H1 (cell line): ENCODE measurements at regions not wholly inside any gene's neighbourhood (a gene's known extent, or its start where the extent isn't known, plus 50 kb on each side); places are given as distances from the start of the nearest gene placed in this dataset.

Experiments
- CTCF ChIA-PET: fragments of 300-600 bp; sonication (Branson Sonifier 250); formaldehyde crosslinking; loops from one replicate; lab custom pipeline; 2021; ENCODE audit not compliant: partially characterized antibody; lab: Charles Lee
- POLR2A ChIA-PET: fragments of 300-600 bp; sonication (Branson Sonifier 250); formaldehyde crosslinking; loops from one replicate; lab custom pipeline; 2021; ENCODE audit warnings: inconsistent platforms; ENCODE audit not compliant: partially characterized antibody; lab: Charles Lee
- DNase-seq, 2 experiments: peaks; one replicate each; pipeline versions ENCODE4 v3.0.0 to v3.0.0-alpha.2; 2010 to 2022; ENCODE audit warnings: low spot score in 2 of 2, low read depth in 1 of 2, mixed read lengths in 1 of 2
- FAIRE-seq: peaks from 2 replicates; lab custom pipeline; 2011; peaks lifted over from hg19 to GRCh38; lab: Jason Lieb, UNC
- H2AFZ ChIP-seq: 2 replicates; pipeline ENCODE4 v1.8.1; 2012; ENCODE audit warnings: low read length, inconsistent platforms
- H2AK5ac ChIP-seq: 2 replicates; pipeline ENCODE4 v1.6.1; 2013; ENCODE audit warnings: low read depth, low read length
- H2BK120ac ChIP-seq: replicated peaks from 2 replicates; pipeline ENCODE3; 2013; ENCODE audit warnings: low read depth, low read length, inconsistent platforms
- H2BK12ac ChIP-seq: 2 replicates; pipeline ENCODE4 v1.6.1; 2013; ENCODE audit warnings: low read depth, low read length
- H2BK15ac ChIP-seq: 2 replicates; pipeline ENCODE4 v1.6.1; 2013; ENCODE audit warnings: low read length
- H2BK20ac ChIP-seq: 2 replicates; pipeline ENCODE4 v1.6.1; 2013; ENCODE audit warnings: low read length
- H2BK5ac ChIP-seq: 2 replicates; pipeline ENCODE4 v1.6.1; 2013; ENCODE audit warnings: low read depth, low read length
- H3K14ac ChIP-seq: 2 replicates; pipeline ENCODE4 v1.6.1; 2013; ENCODE audit warnings: inconsistent platforms; ENCODE audit not compliant: insufficient read length
- H3K18ac ChIP-seq: 2 replicates; pipeline ENCODE4 v1.6.1; 2013; ENCODE audit warnings: low read length; ENCODE audit errors: extremely low read depth
- H3K23ac ChIP-seq: 2 replicates; pipeline ENCODE4 v1.6.1; 2013; ENCODE audit warnings: inconsistent platforms; ENCODE audit not compliant: insufficient read length
- H3K23me2 ChIP-seq: 2 replicates; pipeline ENCODE4 v1.6.1; 2013; ENCODE audit warnings: low read depth, low read length
- H3K27ac ChIP-seq: 2 replicates; pipeline ENCODE4 v1.6.1; 2011; ENCODE audit warnings: low read depth, low read length, inconsistent platforms
- H3K27me3 ChIP-seq, 4 experiments: replicated peaks in 1 of 4; 1 replicate in 1 of 4; 2 replicates in 3 of 4; pipeline versions ENCODE4 v1.6.1 to v1.8.1; 2011 to 2013; ENCODE audit warnings: low read length in 3 of 4, mild to moderate bottlenecking in 3 of 4, inconsistent platforms in 2 of 4, mixed read lengths in 2 of 4, moderate library complexity in 1 of 4; ENCODE audit not compliant: control insufficient read depth in 3 of 4, insufficient read depth in 3 of 4; ENCODE audit errors: extremely low read depth in 1 of 4
- H3K36me3 ChIP-seq, 4 experiments: 2 replicates each; pipeline versions ENCODE4 v1.6.1 to v1.8.1; 2011 to 2013; ENCODE audit warnings: mild to moderate bottlenecking in 4 of 4, low read length in 3 of 4, moderate library complexity in 2 of 4, control low read depth in 1 of 4, inconsistent platforms in 1 of 4; ENCODE audit not compliant: insufficient read depth in 4 of 4, control insufficient read depth in 2 of 4
- H3K4ac ChIP-seq: replicated peaks from 2 replicates; pipeline ENCODE3; 2013; ENCODE audit warnings: low read length, low read depth, mixed read lengths, inconsistent platforms; ENCODE audit not compliant: insufficient read length
- H3K4me1 ChIP-seq, 4 experiments: replicated peaks in 1 of 4; 1 replicate in 1 of 4; 2 replicates in 3 of 4; pipeline versions ENCODE4 v1.6.1 to v1.8.1; 2011 to 2013; ENCODE audit warnings: low read length in 3 of 4, inconsistent platforms in 2 of 4, mixed read lengths in 1 of 4; ENCODE audit not compliant: insufficient read depth in 4 of 4, control insufficient read depth in 3 of 4
- H3K4me2 ChIP-seq, 2 experiments: 2 replicates each; pipeline versions ENCODE4 v1.6.1 to v1.8.1; 2011 to 2013; ENCODE audit warnings: low read depth in 2 of 2, low read length in 2 of 2, control low read depth in 1 of 2, inconsistent platforms in 1 of 2, mild to moderate bottlenecking in 1 of 2; ENCODE audit not compliant: insufficient read depth in 1 of 2
- H3K4me3 ChIP-seq, 4 experiments: fragments of 200-600, 300-600 bp in 1 of 4; sonication (generic), shearing (Covaris generic), sonication (Bioruptor Twin) in 1 of 4; 2 replicates each; pipeline versions ENCODE4 v1.5.1 to v1.8.1; 2011 to 2016; ENCODE audit warnings: low read length in 4 of 4, low read depth in 3 of 4, control low read depth in 2 of 4, inconsistent platforms in 2 of 4, mild to moderate bottlenecking in 2 of 4, mixed read lengths in 1 of 4, moderate library complexity in 1 of 4; ENCODE audit not compliant: insufficient read depth in 2 of 4; ENCODE audit errors: extremely low read depth in 1 of 4
- H3K56ac ChIP-seq: replicated peaks from 2 replicates; pipeline ENCODE3; 2013; ENCODE audit warnings: low read depth, mild to moderate bottlenecking, mixed read lengths, low read length, inconsistent platforms; ENCODE audit not compliant: insufficient read length
- H3K79me1 ChIP-seq: 2 replicates; pipeline ENCODE4 v1.6.1; 2013; ENCODE audit warnings: low read depth, low read length, control low read depth
- H3K79me2 ChIP-seq, 2 experiments: 2 replicates each; pipeline versions ENCODE4 v1.6.1 to v1.8.1; 2012 to 2013; ENCODE audit warnings: low read length in 2 of 2, mild to moderate bottlenecking in 2 of 2, inconsistent platforms in 1 of 2; ENCODE audit not compliant: insufficient read depth in 2 of 2, control insufficient read depth in 1 of 2
- H3K9ac ChIP-seq, 4 experiments: replicated peaks in 1 of 4; 1 replicate in 1 of 4; 2 replicates in 3 of 4; pipeline versions ENCODE4 v1.6.1 to v1.8.1; 2011 to 2013; ENCODE audit warnings: low read depth in 3 of 4, low read length in 3 of 4, control low read depth in 2 of 4, mild to moderate bottlenecking in 2 of 4, moderate library complexity in 2 of 4, inconsistent platforms in 1 of 4; ENCODE audit errors: extremely low read depth in 1 of 4
- H3K9me3 ChIP-seq, 2 experiments: 2 replicates each; pipeline versions ENCODE4 v1.6.1 to v1.8.1; 2012 to 2013; ENCODE audit warnings: mild to moderate bottlenecking in 2 of 2, moderate library complexity in 2 of 2, control low read depth in 1 of 2, inconsistent platforms in 1 of 2, low read depth in 1 of 2, low read length in 1 of 2, mixed read lengths in 1 of 2; ENCODE audit not compliant: insufficient read depth in 2 of 2
- H4K20me1 ChIP-seq, 2 experiments: replicated peaks in 1 of 2; 2 replicates each; pipeline versions ENCODE3 to v1.8.1; 2011 to 2013; ENCODE audit warnings: inconsistent platforms in 2 of 2, low read length in 2 of 2, mild to moderate bottlenecking in 1 of 2; ENCODE audit not compliant: insufficient read depth in 2 of 2, control insufficient read depth in 1 of 2
- H4K5ac ChIP-seq: 2 replicates; pipeline ENCODE4 v1.6.1; 2013; ENCODE audit warnings: low read length, low read depth, mixed read lengths, inconsistent platforms; ENCODE audit not compliant: insufficient read length
- H4K8ac ChIP-seq: 2 replicates; pipeline ENCODE4 v1.8.0; 2013; ENCODE audit warnings: mild to moderate bottlenecking, moderate library complexity, low read length, inconsistent platforms; ENCODE audit not compliant: insufficient read depth; ENCODE audit errors: extremely low read depth
- H4K91ac ChIP-seq: replicated peaks from 2 replicates; pipeline ENCODE3; 2013; ENCODE audit warnings: low read length, mixed read lengths, inconsistent platforms; ENCODE audit not compliant: insufficient read length
- ATF2 ChIP-seq: IDR thresholded peaks from 2 replicates; pipeline ENCODE4 v1.6.1; 2012; ENCODE audit warnings: low read length, inconsistent platforms
- BACH1 ChIP-seq: IDR thresholded peaks from 2 replicates; pipeline ENCODE4 v1.6.1; 2012; ENCODE audit warnings: low read length, improper control_type of control experiment
- CHD2 ChIP-seq: IDR thresholded peaks from 2 replicates; pipeline ENCODE4 v1.6.1; 2012; ENCODE audit warnings: low read length, improper control_type of control experiment
- KDM1A ChIP-seq: fragments of 200-600, 300-600 bp; sonication (generic); IDR thresholded peaks from 2 replicates; pipeline ENCODE4 v1.7.1; 2016; ENCODE audit warnings: mild to moderate bottlenecking, low read length, borderline replicate concordance
- KDM4A ChIP-seq: IDR thresholded peaks from one replicate; pipeline ENCODE4 v1.7.1; 2012; ENCODE audit warnings: low read depth, mild to moderate bottlenecking, moderate library complexity, low read length, inconsistent platforms; ENCODE audit not compliant: severe bottlenecking
- POLR2AphosphoS5 ChIP-seq: IDR thresholded peaks from 2 replicates; pipeline ENCODE4 v1.6.1; 2011; ENCODE audit warnings: low read depth, low read length
- RXRA ChIP-seq: IDR thresholded peaks from 2 replicates; pipeline ENCODE4 v1.6.1; 2011; ENCODE audit warnings: low read depth, mild to moderate bottlenecking, low read length, moderate library complexity; ENCODE audit not compliant: insufficient read depth
- SIRT6 ChIP-seq: IDR thresholded peaks from one replicate; pipeline ENCODE4 v1.7.1; 2012; ENCODE audit warnings: low read length, inconsistent platforms
- SIX5 ChIP-seq: IDR thresholded peaks from 2 replicates; pipeline ENCODE4 v1.6.1; 2011; ENCODE audit warnings: mild to moderate bottlenecking, low read depth, low read length
- TCF12 ChIP-seq: IDR thresholded peaks from 2 replicates; pipeline ENCODE4 v1.6.1; 2011; ENCODE audit warnings: low read depth, mild to moderate bottlenecking, low read length
- USF2 ChIP-seq: IDR thresholded peaks from 2 replicates; pipeline ENCODE4 v1.6.1; 2011; ENCODE audit warnings: low read length, improper control_type of control experiment
- ZNF274 ChIP-seq: IDR thresholded peaks from 2 replicates; pipeline ENCODE4 v1.7.0; 2012; ENCODE audit warnings: low read length, borderline replicate concordance; ENCODE audit errors: extremely low read depth
- WGBS, 2 experiments: shearing (Covaris generic) in 1 of 2; methylation state at CpG; one replicate each; pipeline versions ENCODE4 v1.1.6 to v1.1.7; 2013 to 2015; ENCODE audit warnings: low lambda C conversion rate in 2 of 2, mixed read lengths in 2 of 2, inconsistent platforms in 1 of 2, low coverage in 1 of 2, missing lambda C conversion rate in 1 of 2; ENCODE audit not compliant: insufficient replicate concordance in 2 of 2, insufficient coverage in 1 of 2, insufficient read length in 1 of 2; ENCODE audit errors: extremely low coverage in 1 of 2, missing lambda C conversion rate in 1 of 2; 5-methylcytosine and 5-hydroxymethylcytosine counted together

GRCh38 chr18:78611201-78611800 lies 368.3 kb upstream of the SALL3 start:
- no peak overlapping the region for H3K14ac ChIP-seq
- CTCF ChIA-PET = no interaction called here
- TF ChIP-seq TCF12 = no peak
- no peak for TF ChIP-seq CHD2
- no peak for TF ChIP-seq KDM1A
- no peak for TF ChIP-seq ATF2
- TF ChIP-seq BACH1 = no peak
- TF ChIP-seq ZNF274 = no peak
- no peak for TF ChIP-seq USF2
- TF ChIP-seq SIRT6 = no peak
- TF ChIP-seq SIX5 = no peak
- no peak for TF ChIP-seq POLR2AphosphoS5
- TF ChIP-seq RXRA = no peak
- TF ChIP-seq KDM4A = no peak

More at GRCh38 chr18:78611201-78611800, 368.3 kb upstream of the SALL3 start:
- Histone ChIP-seq H2AFZ (no peak overlapping the region), H3K27ac (no peak overlapping the region), H3K27me3 (no peaks in the 10 kb centered on the region), H3K18ac (no peak overlapping the region), H3K23ac (no peak overlapping the region), H3K4me3 (no peak overlapping the region), H2BK20ac (no peak overlapping the region), H4K8ac (no peak overlapping the region), H3K9me3 (peaks cover 0 to 3% of the 10 kb centered on the region in 2 experiments; a peak in 1 of 4 replicates), H4K20me1 (peaks cover 0 to 5% of the 10 kb centered on the region in 2 experiments), H2AK5ac (no peak overlapping the region), H4K91ac (peak overlapping the region; percentile 9), H3K23me2 (peaks cover 6% of the 10 kb centered on the region; the same call in 1 of the 2 replicates), H3K36me3 (no peaks in the 10 kb centered on the region), H3K9ac (no peak overlapping the region), H3K4ac (no peak overlapping the region), H3K79me1 (no peaks in the 10 kb centered on the region), H2BK120ac (no peak overlapping the region), H2BK12ac (no peak overlapping the region), H3K79me2 (no peaks in the 10 kb centered on the region), H3K4me2 (no peak overlapping the region), H2BK5ac (no peak overlapping the region), H4K5ac (no peak overlapping the region), H3K56ac (no peak overlapping the region), H3K4me1 (no peaks in the 10 kb centered on the region), H2BK15ac (no peak overlapping the region)
- no peak for FAIRE-seq
- DNase-seq = no peak
- WGBS, 2 experiments = 89% methylated on average over 15 of the region's 16 CpGs; no CpG with 5 or more reads in 1 of the 2 experiments
- POLR2A ChIA-PET = no interaction called here
